Hepatocyte (in vitro differentiated cells): ENCODE measurements at regions not wholly inside any gene's neighbourhood (a gene's known extent, or its start where the extent isn't known, plus 50 kb on each side); places are given as distances from the start of the nearest gene placed in this dataset.

Source experiments
- EZH2phosphoT487 ChIP-seq: fragments of 200-600 bp; sonication (generic); IDR thresholded peaks from one replicate; pipeline ENCODE4 v1.6.1; 2018; ENCODE audit warnings: antibody characterized with exemption, mild to moderate bottlenecking, low read depth, moderate library complexity; ENCODE audit not compliant: unreplicated experiment, severe bottlenecking
- TF ChIP-seq, protein P1 (sequence below): fragments of 200-600 bp; sonication (generic); IDR thresholded peaks from 2 replicates; pipeline ENCODE4 v1.5.1; 2016; ENCODE audit warnings: antibody characterized with exemption, mild to moderate bottlenecking; ENCODE audit not compliant: poor library complexity

DNA sequence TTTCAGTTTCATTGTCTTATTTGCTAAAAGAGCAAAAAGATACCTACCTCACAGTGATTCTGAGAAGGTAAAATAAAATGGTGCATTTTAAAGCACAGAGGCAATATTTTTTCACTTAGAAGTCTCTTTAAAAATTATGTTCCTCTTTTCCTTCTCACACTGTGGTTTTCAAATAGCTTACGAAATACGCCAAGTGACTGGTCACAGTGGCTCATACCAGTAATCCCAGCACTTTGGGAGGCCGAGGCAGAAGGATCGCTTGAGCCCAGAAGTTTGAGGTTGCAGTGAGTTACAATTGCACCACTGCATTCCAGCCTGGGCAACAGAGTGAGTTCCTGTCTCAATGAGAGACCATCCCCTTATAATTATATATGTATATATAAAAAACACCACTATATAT is 372.6 kb downstream of the FBXO8 start:
- TF ChIP-seq, protein P1, sequence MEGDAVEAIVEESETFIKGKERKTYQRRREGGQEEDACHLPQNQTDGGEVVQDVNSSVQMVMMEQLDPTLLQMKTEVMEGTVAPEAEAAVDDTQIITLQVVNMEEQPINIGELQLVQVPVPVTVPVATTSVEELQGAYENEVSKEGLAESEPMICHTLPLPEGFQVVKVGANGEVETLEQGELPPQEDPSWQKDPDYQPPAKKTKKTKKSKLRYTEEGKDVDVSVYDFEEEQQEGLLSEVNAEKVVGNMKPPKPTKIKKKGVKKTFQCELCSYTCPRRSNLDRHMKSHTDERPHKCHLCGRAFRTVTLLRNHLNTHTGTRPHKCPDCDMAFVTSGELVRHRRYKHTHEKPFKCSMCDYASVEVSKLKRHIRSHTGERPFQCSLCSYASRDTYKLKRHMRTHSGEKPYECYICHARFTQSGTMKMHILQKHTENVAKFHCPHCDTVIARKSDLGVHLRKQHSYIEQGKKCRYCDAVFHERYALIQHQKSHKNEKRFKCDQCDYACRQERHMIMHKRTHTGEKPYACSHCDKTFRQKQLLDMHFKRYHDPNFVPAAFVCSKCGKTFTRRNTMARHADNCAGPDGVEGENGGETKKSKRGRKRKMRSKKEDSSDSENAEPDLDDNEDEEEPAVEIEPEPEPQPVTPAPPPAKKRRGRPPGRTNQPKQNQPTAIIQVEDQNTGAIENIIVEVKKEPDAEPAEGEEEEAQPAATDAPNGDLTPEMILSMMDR = no peak
- TF ChIP-seq EZH2phosphoT487 = no peak
